ENCODE measurements at regions not wholly inside any gene's neighbourhood (a gene's known extent, or its start where the extent isn't known, plus 50 kb on each side); places are given as distances from the start of the nearest gene placed in this dataset.

DNA sequence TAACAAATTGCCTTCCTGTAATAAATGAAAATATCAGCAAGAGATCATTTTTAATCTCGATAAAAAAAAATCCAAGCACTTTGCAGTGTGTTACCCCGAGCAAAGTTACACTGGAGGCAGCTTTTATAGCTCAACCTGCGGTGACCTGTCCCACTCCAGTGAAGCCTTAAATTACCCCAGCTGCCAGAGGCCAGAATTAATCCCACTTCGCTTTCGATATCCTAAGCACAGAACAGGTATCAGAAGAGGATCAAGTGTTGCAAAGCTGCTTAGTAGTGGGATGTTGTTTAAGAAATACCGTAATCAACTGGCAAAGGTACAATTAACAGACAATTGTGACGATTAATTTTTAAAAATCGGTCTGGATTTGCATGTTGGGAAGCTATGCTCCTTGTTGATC is 314.0 kb downstream of the AGTPBP1 start:
- no peak for DNase-seq

DNA sequence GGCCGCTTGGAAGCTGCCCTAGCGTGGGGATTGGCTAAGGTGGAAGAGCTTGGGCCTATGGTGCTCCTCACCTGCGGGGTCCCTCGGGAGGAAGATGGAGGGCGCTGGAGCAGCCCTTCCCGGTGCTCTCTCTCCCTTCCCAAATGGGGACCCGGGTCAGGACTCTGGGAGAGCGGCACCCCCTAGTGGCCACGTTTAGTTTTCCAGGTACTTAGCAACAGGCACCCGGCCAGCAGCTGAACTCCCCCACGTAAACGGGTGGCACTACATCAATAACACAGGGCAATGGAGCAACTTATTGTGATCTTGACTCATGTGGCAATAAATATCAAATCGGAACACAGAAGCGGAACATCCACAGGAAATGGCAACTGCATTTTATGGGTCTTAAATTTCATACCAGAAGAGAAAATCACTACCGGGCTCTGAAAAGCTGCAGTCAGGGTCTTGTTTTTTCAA is 316.6 kb downstream of the AGTPBP1 start:
- DNase-seq = peak in 1 of 5 experiments; percentile 49

DNA sequence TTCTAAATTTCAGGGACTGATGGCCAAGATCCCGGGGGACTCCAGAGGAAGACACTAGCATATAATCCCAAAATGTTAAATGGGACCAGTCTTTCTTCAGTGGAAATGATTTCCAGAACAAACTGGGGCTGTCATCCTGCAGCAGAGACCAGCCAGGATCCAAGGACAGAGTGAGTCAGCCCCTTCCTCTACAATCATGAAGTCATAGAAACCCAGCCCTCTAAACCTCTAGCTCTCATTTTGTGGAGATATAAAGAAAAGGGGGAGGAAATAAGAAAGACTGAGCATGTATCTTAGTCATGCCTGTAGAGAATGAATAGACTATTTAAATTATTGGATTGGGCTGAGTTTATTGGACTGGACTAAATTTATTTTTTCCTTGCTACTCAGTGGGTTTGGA is 318.3 kb downstream of the AGTPBP1 start:
- no peak for DNase-seq

DNA sequence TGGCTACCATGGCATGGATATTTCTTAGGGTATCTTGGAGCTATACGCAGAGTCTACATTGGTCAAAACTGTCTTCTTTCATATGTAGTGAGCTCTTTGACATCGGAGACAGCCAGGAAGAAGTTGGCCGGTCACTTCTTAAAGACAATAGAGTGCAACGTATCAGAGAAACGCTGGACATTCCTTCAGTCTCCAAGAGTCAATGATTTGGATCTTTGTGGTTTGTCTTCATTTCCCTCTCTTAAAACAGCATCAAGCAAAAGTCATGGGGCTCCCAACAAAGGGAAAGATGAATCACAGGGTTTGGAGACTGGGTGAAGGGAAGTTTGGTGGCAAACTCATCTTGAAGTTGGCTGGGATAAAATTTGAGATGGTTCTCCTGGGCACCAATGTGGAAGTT is 320.1 kb downstream of the AGTPBP1 start:
- DNase-seq = no peak

DNA sequence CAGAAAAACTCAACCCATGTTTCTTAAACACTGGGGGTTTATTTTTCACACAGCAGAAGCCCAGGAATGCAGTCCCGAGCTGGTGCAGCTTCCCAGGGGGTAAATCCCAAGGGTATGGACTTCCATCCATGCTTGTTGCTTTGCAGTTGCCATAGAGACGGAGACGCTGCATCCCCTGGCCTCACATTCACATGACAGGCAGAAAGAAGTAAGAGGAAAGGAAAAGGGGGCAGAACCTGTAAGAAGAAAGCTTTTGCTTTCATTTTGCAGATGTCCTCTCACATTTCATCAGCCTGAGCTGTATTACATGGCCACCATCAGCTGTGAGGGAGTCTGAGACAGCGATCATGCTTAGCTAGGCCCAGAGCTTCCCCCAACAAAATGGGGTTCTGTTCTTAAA is 321.0 kb downstream of the AGTPBP1 start:
- peak in 1 of 5 experiments; percentile 7 for DNase-seq

DNA sequence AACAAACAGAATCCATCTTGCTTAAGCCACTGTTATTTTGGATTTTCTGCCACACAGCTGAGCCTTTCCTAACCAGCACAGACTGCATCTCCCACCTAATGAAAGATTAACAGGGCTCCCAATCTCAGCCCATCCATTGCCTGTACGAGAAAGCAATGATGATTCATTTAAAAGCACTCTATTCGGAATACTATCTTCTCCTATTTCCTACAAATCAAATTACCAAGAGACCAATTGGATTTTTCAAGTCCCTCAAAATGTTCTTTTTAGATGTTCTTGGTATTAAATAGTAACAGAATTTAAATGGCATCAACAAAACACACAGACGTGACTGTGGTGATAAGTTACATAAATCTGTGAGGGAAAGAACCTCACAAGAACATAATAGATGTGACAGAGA is 324.1 kb downstream of the AGTPBP1 start:
- no peak for DNase-seq

DNA sequence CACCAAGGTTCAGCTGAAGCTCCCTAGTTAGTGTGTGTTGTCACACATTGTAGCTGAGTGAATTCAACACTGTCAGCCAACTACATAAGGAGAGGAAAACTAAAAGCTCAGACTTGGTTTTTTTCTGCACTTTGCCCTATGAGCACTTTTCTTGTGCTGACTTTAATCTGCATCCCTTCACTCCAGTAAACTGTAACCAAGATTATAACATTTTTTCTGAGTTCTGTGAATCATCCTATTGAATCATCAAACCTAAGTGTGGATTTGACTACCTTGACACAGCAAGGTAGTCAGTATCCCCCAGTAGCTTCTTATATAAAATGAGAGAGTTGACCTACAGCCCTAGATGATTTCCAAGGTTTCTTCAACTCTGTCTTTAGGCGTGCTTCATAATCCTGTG is 325.0 kb downstream of the AGTPBP1 start:
- no peak for DNase-seq

DNA sequence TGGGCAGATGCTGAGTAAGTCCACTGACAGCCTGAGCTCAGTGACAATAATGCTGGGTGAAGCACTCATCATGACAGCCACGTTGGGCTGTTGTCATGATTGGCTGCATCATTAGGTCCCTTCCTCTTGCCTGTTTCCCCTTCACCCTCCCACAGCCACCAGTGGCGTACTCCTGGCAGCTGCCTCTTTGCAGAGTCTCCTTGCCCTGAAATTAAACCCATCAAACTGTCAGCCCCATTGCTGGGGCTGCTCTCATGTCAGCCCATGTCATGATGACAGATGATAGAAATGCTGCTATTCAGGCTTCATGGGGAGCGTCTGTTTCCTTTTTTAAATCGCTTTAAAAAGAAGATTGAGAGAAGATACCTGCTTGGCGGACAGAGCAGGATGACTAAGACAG is 327.4 kb downstream of the AGTPBP1 start:
- DNase-seq = no peak

DNA sequence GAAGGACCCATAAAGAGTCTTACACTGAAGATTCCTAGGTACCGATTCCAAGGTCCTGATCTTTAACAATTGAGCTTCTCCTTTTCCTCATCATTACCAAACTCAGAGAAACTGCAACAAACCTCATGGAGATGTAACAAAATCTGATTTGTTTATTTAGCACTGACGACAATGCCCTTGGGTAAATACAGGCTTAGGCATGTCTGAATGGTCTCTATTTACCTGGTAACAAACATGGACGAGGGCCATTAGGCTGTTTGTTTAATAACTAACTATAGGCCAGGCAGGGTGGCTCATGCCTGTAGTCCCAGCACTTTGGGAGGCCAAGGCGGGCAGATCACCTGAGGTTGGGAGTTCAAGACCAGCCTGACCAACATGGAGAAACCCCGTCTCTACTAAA is 333.3 kb downstream of the AGTPBP1 start:
- no peak for DNase-seq

DNA sequence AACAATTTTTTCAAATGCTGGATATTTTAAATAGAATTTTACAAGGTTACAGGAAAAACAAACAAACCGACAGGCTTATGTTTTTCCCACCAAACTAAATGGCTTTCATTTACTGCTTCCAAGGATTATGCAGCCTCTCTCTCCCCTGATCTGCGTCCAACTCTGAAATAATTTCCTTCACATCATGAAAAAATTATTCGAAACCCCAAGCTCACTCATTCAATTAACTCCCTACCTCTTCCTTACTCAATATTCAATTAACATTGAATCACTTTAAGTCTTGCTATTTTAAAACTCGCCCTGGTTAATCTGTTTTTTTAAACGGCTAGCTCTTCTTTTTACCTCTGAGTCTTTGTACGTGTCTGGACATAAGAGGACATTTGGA is 336.2 kb downstream of the AGTPBP1 start:
- no peak for DNase-seq

DNA sequence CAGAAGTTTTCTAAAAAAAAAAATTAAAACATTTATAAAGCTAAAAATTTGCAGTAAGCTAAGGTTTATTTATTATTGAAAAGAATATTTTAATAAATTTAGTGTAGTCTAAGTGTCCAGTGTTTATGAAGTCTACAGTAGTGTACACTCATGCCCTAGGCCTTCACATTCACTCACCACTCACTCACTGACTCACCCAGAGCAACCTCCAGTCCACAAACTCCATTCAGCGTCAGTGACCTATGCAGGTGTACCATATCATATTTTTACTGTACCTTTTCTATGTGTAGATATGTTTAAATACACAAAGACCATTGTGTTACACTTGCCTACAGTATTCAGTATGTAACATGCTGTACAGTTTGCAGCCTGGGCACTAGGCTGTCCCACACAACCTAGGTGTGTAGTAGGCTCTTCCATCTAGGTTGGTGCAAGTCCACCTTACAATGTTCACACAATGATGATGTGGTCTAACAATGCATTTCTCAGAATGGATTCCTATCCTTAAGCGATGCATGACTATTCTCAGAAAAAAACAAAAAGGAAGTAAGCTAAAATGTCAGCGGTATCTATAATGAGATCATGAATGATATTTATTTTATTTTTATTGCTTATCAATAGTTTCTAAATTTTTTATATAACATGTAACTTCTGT is 336.7 kb downstream of the AGTPBP1 start:
- no peak for DNase-seq

DNA sequence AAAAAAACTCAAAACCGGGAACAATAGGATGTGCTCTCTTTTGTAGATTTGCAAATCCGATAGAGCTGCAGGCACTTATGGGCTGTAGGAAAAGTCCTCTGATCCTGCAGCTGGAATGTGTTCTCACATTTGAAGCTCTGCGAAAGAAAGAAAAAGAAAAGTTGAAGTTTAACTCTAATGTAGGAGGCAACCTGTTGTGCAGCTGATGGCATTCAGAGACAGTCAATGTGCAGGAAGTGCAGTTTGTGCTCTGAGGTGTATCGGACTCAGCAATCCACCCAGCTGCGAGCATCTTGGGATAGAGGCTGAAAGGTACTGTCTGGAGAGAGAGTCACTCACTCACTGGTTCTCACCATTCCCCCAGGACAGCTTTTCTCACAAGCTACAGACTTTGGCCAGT is 339.2 kb downstream of the AGTPBP1 start:
- DNase-seq = no peak

DNA sequence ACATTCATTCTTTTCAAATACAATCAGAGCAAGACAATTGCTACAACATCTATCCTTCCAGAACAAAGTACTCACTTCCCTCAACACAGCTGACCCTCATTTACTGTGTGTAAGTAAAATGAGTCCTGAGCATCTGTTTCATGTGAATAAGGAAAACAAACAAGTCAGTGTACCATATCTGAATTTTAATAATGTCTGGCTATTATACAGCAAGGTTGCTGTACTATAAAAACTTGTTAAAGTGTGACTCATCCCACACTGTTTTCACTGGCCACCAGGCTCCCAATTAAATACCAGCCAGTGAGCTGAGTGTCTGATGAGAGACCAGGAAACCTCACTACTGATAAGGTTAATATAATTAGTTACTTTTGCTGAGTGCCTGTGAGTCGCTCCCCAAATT is 339.8 kb downstream of the AGTPBP1 start:
- no peak for DNase-seq

DNA sequence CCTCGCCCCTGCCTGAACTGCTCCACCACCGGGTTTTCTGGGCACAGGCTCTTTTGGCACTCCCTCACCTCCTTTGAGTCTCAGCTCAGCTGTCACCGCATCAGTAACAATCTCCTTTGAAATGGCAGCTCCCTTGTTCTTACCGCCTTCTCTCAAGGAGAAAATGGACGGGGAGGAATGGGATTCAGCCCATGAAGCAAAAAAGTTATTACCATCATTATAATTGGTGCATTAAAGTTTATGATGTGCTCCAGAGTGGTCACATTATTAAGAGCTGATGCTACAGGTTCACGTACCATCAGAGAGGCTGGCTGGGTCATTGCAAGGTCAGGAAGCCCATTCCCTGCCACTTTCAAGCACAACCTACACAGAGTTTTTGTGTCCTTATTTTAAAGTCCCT is 344.7 kb downstream of the AGTPBP1 start:
- DNase-seq = no peak

DNA sequence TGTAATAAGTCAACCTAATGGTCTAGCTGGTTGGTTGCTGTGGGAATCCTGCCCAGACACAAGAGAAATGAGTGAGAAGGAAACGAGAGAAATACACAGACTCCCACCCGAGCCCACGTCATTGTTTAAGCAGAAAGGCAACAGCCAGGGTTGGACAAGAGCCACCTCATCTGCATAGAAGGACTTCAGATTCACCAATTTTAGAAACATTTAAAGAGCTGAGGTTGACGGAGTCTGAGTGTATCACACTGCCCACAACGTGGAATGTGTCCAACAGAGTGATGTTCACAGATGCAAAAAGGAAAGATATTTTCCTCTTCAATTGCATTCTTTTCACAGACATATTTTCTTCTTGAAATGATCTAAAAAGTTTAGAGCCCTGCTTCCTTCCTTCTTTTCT is 349.5 kb downstream of the AGTPBP1 start:
- no peak for DNase-seq

DNA sequence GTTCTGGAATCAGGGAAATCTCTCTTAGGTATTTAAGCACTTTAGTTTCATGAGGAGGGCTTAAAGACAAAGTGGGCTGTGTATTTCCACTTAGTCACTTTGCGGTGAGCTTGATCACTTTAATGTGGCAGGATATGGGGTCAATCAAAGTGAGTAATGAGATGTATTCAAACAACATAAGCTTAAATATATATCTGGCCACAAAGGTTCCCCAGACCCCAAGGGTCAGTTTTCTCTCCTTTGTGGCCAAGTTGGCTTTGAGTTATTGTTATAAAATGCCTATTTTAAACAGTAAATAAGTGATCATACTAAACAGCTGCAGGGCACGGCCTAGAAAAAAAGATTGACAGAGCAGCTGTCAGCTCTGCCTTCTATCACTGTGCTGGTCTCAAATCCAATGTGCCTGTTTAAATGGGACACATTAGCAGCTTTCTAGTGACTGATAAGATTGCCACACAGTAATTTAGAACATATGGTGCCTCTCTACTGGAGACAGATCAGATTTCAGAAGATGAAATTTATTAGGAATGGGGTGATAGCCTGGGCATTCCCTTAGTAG is 363.9 kb downstream of the AGTPBP1 start:
- no peak for DNase-seq

DNA sequence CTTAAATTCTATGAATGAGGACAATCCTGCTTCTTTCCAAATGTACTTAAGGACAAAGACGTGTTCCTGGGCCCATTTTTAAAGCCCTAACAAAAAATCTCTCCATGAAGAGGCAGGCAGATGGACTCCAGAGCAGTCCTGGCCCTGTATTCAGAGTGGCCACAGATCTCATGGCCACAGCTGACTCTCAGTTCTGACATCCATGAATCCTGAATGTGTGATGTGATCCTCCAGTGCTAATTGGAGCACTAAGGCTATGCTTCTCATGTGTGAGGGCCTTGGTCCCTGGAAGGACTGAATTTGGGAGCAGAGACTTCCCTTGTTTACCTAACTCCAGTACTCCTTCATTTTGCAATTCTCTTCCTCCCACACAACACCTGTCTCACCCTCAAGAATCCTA is 373.0 kb downstream of the AGTPBP1 start:
- DNase-seq = no peak

DNA sequence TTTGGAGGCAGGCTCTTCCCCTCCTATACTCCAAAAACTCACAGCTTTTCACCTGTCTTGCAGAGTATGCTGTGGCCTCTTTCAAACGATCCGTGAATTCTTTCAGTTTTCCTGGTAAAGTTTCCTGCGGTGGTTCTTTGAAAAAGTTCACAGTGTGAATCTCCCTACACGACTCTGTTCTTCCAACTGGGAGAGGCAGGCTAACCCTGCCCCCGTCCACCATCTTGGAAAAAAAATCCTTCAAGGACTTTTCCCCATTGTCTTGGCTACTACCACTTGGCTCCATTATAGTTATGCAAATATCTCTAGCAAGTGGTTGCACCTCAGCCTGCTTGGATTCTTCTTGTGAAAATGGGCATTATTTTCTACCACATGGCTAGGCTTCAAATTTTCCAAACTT is 382.6 kb downstream of the AGTPBP1 start:
- no peak for DNase-seq

DNA sequence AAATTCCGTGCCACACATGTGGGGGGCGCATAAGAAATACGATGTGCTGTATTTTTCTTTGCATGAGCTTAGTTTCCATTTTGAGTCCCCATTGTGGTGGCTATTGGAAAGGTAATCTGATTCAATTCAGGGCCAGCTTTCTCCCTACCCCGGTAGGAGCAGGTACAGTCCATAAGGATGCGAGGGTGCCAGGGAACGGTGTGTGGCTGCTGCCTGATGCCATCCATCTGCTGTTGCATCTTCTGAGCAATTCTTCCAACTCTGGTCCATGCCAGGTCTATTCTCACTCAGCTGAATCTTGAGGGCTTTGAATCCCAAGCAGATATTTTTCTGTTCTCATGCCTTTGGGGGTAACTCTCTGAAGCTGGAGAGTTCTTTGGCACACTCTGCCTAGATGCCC is 392.7 kb downstream of the AGTPBP1 start:
- DNase-seq = no peak

DNA sequence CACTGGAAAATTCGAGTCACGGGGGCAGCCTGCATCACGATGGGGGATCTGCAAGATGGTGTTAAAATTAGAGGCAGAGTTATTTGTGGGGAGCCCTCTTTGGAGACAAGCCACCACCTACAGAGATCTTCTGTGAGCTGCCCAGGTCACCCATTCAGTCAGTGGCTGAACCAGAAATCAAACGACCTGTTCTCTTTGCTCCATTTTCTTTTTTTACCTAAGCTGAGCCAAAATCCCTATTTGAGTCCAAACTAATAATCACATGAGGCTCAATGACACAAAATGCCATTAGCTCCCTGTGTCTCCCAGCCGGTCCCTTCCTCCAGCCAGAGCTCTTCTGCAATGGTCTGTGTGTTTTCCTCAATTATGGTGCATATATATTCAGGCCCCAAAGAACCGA is 394.2 kb downstream of the AGTPBP1 start:
- no peak for DNase-seq

DNA sequence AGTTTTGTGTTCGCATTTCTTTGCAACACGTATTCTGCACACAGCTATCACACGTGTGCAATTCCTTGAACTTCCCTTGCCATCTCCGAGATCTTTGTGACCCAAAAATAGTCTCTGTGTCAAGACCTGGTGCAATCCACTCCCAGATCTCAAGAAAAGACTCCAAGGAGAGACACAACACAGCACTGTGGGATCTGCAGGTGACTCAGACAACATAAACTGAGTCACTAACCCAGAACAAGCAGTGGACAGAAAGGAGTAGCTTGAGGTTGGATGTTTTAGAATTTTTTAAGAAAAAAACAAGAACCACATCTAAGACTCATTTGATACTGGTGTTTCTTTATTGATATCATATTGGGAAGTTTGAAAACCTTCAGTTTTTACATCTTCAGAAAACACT is 396.9 kb downstream of the AGTPBP1 start:
- DNase-seq = no peak

DNA sequence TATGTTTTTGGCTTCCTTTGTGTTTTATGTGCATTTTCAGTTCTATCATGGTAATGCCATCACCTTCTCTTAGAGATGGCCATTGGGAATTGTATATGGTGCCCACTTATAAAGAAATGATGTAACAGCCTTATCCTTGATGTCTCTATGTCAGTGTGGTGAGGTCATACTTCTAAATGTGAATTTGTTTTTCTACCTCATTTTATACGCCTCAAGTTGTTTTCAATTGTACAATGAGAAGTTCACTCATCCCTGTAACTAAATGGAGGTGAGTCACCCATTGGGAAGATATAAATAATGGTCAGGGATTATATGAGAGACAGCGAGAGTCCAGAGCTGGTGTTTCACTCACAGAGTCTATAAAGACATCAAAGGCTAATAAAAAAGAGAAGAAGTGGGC is 402.4 kb downstream of the AGTPBP1 start:
- DNase-seq = no peak

DNA sequence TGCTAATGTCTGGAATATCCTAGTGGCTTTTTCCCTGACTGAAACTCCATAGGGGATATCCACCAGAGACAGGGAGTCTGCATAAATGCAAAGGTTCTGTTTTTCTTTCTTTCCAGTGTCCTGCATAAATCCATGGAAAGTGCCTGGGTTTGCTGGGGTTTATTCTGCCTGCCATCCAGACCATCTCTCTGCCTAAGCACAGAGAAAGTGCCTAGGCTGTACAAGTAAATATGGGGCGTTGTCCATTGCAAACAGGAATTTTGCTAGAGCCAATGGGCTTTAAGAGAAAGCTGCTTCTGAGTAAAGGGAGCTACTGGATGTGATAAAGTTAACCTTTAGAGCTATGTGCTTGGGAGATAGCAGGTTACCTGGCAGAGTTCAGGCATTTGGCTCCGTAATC is 407.5 kb downstream of the AGTPBP1 start:
- no peak for DNase-seq

DNA sequence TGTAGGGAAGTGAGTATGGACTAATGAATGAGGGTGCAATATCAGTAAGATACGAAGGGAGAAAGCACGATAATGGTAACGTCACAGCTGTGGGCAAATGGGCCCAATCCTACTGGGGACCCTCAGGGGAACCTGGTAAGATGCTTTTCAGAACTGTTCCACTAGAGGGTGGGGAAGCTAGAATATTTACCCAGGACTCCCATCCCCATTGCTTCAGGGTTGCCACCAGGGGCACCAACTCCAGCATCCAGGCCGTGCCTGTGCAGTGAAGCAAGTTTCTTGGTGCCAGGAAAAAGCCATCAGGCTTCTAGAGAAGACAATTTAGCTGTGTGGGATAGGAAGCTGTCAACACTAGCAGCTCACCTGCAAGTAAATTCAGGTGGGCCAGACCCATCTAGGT is 409.3 kb downstream of the AGTPBP1 start:
- no peak for DNase-seq

DNA sequence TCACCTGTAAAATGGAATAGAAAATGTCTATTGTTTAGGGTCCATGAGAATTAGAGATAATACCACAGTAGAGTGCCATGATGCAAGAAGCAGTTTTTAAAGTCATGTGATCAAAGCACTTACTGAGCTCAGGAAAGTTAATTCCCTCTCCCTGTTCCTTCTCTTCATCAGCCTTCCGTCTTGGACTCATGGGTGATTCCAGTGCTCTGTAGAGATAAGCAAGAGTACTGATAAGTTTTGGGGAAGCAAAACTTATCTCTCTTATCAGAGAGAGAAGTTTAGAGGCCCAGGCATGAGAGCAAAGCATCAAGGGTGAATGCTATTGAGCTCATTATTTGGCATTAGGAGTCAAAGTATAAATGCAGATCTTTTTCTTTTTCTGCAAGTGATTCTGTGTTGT is 410.1 kb downstream of the AGTPBP1 start:
- no peak for DNase-seq

Data from T-helper 2 cell (primary cell).